MM.1S (cell line): ENCODE measurements at regions not wholly inside any gene's neighbourhood (a gene's known extent, or its start where the extent isn't known, plus 50 kb on each side); places are given as distances from the start of the nearest gene placed in this dataset.

Source experiments
- DNase-seq: peaks from one replicate; pipeline ENCODE4 v3.0.0-alpha.2; 2015
- H2AFZ ChIP-seq: fragments of 300-600 bp; sonication (generic); 2 replicates; pipeline ENCODE4 v1.6.0; 2016; ENCODE audit warnings: antibody characterized with exemption, low read length
- H3F3A ChIP-seq: fragments of 300-600 bp; sonication (generic); 2 replicates; pipeline ENCODE4 v1.6.1; 2016; ENCODE audit warnings: mild to moderate bottlenecking, antibody characterized with exemption, low read length, moderate library complexity, mixed read lengths; ENCODE audit not compliant: insufficient read depth
- H3K27ac ChIP-seq: fragments of 300-600 bp; sonication (generic); 2 replicates; pipeline ENCODE4 v1.5.1; 2016; ENCODE audit warnings: mild to moderate bottlenecking, low read length
- H3K27me3 ChIP-seq: fragments of 300-600 bp; sonication (generic); replicated peaks from 2 replicates; pipeline ENCODE4 v1.6.0; 2016; ENCODE audit warnings: low read length; ENCODE audit not compliant: insufficient read depth
- H3K36me3 ChIP-seq: fragments of 300-600 bp; sonication (generic); replicated peaks from 2 replicates; pipeline ENCODE4 v1.6.1; 2016; ENCODE audit warnings: mild to moderate bottlenecking, low read length, mixed read lengths; ENCODE audit not compliant: insufficient read depth
- H3K4me1 ChIP-seq: fragments of 300-600 bp; sonication (generic); 2 replicates; pipeline ENCODE4 v1.6.1; 2016; ENCODE audit warnings: low read length, mixed read lengths
- H3K4me2 ChIP-seq: fragments of 300-600 bp; sonication (generic); 2 replicates; pipeline ENCODE4 v1.6.0; 2016; ENCODE audit warnings: low read depth, low read length
- H3K4me3 ChIP-seq: fragments of 300-600 bp; sonication (generic); 2 replicates; pipeline ENCODE4 v1.5.1; 2016; ENCODE audit warnings: low read length, mixed read lengths
- H3K79me2 ChIP-seq: fragments of 300-600 bp; sonication (generic); 2 replicates; pipeline ENCODE4 v1.6.1; 2016; ENCODE audit warnings: mixed run types, low read length, mixed read lengths
- H3K9ac ChIP-seq: fragments of 300-600 bp; sonication (generic); 2 replicates; pipeline ENCODE4 v1.6.1; 2016; ENCODE audit warnings: low read length, mixed read lengths
- H3K9me2 ChIP-seq: fragments of 300-600 bp; sonication (generic); replicated peaks from 2 replicates; pipeline ENCODE4 v1.6.1; 2016; ENCODE audit warnings: mild to moderate bottlenecking, low read length, mixed read lengths; ENCODE audit not compliant: insufficient read depth
- H3K9me3 ChIP-seq: fragments of 300-600 bp; sonication (generic); replicated peaks from 2 replicates; pipeline ENCODE4 v1.6.1; 2016; ENCODE audit warnings: mild to moderate bottlenecking, low read length, mixed read lengths; ENCODE audit not compliant: insufficient read depth
- H4K20me1 ChIP-seq: fragments of 300-600 bp; sonication (generic); 2 replicates; pipeline ENCODE4 v1.6.1; 2016; ENCODE audit warnings: mild to moderate bottlenecking, low read length, moderate library complexity, mixed read lengths; ENCODE audit not compliant: insufficient read depth
- EZH2 ChIP-seq: fragments of 300-600 bp; sonication (generic); optimal IDR thresholded peaks from 2 replicates; pipeline ENCODE3; 2017; ENCODE audit warnings: low read depth, mild to moderate bottlenecking, antibody characterized with exemption, low read length, mixed read lengths
- EZH2phosphoT487 ChIP-seq: fragments of 300-600 bp; sonication (generic); IDR thresholded peaks from 2 replicates; pipeline ENCODE4 v1.6.1; 2018; ENCODE audit warnings: antibody characterized with exemption, low read length
- TF ChIP-seq, protein P1 (sequence below): fragments of 300-600 bp; sonication (generic); IDR thresholded peaks from 2 replicates; pipeline ENCODE4 v1.5.1; 2016; ENCODE audit warnings: antibody characterized with exemption, low read length, mixed read lengths

DNA sequence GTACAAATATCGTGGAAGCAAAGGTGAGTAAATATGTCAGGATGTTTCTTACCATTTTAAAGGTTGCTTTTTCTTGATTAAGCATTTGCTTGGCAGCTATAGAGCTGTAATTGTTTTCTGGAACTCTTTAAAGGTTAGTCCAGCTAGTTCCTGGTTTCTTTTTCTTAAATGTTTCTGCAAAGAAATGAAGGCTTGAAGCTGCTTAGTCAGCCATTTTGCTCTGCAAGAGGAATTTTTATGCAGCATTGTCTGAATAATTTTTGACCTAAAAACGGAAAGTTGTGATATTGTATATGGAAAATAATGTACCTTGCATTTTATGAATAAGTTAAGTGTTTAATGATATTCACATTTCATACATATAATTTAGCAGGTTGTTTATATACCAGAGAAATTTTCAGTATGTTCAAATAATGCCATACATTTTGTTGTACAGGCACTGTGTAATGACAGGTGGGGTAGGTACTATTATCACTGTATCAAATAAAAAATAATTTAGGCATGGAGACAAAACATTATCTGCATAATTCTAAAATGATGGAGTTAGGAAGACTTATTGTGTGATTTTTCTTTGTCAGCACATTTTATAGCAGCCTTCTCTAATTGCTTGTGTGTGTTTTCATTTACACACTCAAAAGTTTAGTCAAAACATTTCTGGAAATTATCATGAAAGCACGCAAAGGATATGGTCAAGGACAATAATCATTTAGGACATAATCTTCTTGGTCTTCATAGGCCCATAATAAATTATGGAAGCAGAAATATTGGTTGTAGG is 624.4 kb downstream of the NCAM2 start:
- H3K79me2 ChIP-seq, result no peaks in the 10 kb centered on the region
- H3K4me2 ChIP-seq, result no peak overlapping the region
- no peaks in the 10 kb centered on the region for H3F3A ChIP-seq
- no peaks in the 10 kb centered on the region for H3K27me3 ChIP-seq
- H3K9me3 ChIP-seq, result no peaks in the 10 kb centered on the region
- no peak overlapping the region for H3K9ac ChIP-seq
- no peaks in the 10 kb centered on the region for H3K36me3 ChIP-seq
- H3K4me1 ChIP-seq, result no peaks in the 10 kb centered on the region
- TF ChIP-seq, protein P1, sequence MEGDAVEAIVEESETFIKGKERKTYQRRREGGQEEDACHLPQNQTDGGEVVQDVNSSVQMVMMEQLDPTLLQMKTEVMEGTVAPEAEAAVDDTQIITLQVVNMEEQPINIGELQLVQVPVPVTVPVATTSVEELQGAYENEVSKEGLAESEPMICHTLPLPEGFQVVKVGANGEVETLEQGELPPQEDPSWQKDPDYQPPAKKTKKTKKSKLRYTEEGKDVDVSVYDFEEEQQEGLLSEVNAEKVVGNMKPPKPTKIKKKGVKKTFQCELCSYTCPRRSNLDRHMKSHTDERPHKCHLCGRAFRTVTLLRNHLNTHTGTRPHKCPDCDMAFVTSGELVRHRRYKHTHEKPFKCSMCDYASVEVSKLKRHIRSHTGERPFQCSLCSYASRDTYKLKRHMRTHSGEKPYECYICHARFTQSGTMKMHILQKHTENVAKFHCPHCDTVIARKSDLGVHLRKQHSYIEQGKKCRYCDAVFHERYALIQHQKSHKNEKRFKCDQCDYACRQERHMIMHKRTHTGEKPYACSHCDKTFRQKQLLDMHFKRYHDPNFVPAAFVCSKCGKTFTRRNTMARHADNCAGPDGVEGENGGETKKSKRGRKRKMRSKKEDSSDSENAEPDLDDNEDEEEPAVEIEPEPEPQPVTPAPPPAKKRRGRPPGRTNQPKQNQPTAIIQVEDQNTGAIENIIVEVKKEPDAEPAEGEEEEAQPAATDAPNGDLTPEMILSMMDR, result no peak
- TF ChIP-seq EZH2phosphoT487 (no peak), EZH2 (no peak)
- no peak for DNase-seq
- no peak overlapping the region for H2AFZ ChIP-seq
- no peak overlapping the region for H3K4me3 ChIP-seq
- H3K9me2 ChIP-seq, result no peaks in the 10 kb centered on the region
- H4K20me1 ChIP-seq, result no peaks in the 10 kb centered on the region
- no peak overlapping the region for H3K27ac ChIP-seq

DNA sequence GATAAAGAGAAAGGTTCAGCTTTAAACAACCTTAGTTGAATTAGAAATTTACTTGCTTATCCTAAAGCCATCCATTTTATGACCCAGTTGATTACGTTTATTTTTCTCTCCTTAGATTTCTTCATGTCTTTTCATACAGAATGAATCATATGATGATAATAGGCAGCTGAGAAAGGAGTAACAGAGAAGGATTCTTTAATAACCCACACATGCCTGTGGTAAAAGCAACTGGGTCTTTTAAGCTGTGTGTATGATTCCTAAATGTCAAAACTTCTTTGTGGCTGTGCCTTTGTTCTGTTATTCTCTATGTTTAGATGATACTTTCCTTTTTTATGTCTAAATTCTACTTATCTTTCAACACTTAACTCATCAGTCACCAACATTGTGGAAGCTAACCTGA is 626.5 kb downstream of the NCAM2 start:
- Histone ChIP-seq H3K36me3 (no peaks in the 10 kb centered on the region), H3K4me3 (no peak overlapping the region), H3K27ac (no peak overlapping the region), H3K9me2 (no peaks in the 10 kb centered on the region), H3F3A (no peaks in the 10 kb centered on the region), H3K4me2 (no peak overlapping the region), H3K27me3 (no peaks in the 10 kb centered on the region), H2AFZ (no peak overlapping the region), H3K79me2 (no peaks in the 10 kb centered on the region), H3K9ac (no peak overlapping the region), H3K4me1 (no peaks in the 10 kb centered on the region), H3K9me3 (no peaks in the 10 kb centered on the region), H4K20me1 (no peaks in the 10 kb centered on the region)
- TF ChIP-seq EZH2phosphoT487 (no peak), EZH2 (no peak)
- TF ChIP-seq, protein P1, result no peak
- no peak for DNase-seq

DNA sequence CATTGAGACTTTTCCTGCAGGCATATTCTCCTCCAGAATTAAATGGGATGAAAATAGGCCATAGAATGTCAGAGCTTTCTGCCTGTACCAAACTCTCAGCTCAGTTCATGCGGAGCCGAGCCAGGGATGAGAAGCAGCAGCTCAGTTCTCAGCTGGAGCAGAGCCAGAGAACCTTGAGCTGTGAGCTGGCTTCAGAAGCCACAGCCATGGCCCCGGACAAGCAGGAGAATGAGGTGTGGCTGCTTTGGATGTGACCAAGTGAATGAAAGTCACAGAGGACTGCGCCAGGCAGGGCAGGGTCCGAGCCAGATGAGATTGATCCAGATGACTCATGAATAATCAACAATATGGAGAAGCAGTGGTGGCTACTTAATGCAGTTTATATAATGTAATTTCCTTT is 633.8 kb downstream of the NCAM2 start:
- TF ChIP-seq EZH2 (no peak), EZH2phosphoT487 (no peak)
- TF ChIP-seq, protein P1, result no peak
- Histone ChIP-seq H3K9ac (no peak overlapping the region), H4K20me1 (no peaks in the 10 kb centered on the region), H3K36me3 (no peaks in the 10 kb centered on the region), H3K4me2 (no peak overlapping the region), H3K9me3 (no peaks in the 10 kb centered on the region), H2AFZ (no peak overlapping the region), H3K9me2 (no peaks in the 10 kb centered on the region), H3F3A (no peaks in the 10 kb centered on the region), H3K4me1 (0 out of 2 replicates have a peak, but pooled peaks cover 4% of the 10 kb centered on the region), H3K27ac (no peak overlapping the region), H3K4me3 (no peak overlapping the region), H3K79me2 (no peaks in the 10 kb centered on the region), H3K27me3 (0 out of 2 replicates have a peak, but pooled peaks cover 4% of the 10 kb centered on the region)
- DNase-seq, result no peak
